GM12872 (cell line): ENCODE measurements at regions not wholly inside any gene's neighbourhood (a gene's known extent, or its start where the extent isn't known, plus 50 kb on each side); places are given as distances from the start of the nearest gene placed in this dataset.

Experiments
- CTCF ChIP-seq: IDR thresholded peaks from 3 replicates; pipeline ENCODE4 v1.5.1; 2011; ENCODE audit warnings: low read depth, mild to moderate bottlenecking, low read length, moderate library complexity; ENCODE audit not compliant: insufficient read depth

- TF ChIP-seq CTCF = no peak
Observed at GRCh38 chr11:45543081-45543480, 122.3 kb downstream of the CHST1 start.

GRCh38 chr11:45541693-45542434 is 123.6 kb downstream of the CHST1 start:
- no peak for TF ChIP-seq CTCF

- no peak for TF ChIP-seq CTCF
Observed at GRCh38 chr11:45538939-45539338, 126.5 kb downstream of the CHST1 start.

- no peak for TF ChIP-seq CTCF
Observed at GRCh38 chr11:45538363-45538762, 127.1 kb downstream of the CHST1 start.

GRCh38 chr11:45537614-45538013 is 127.8 kb downstream of the CHST1 start:
- no peak for TF ChIP-seq CTCF

- TF ChIP-seq CTCF = no peak
Observed at GRCh38 chr11:45535033-45535432, 130.4 kb downstream of the CHST1 start.

GRCh38 chr11:45534132-45534531 is 131.3 kb downstream of the CHST1 start:
- TF ChIP-seq CTCF = no peak

- TF ChIP-seq CTCF = no peak
Observed at GRCh38 chr11:45532546-45532945, 132.9 kb downstream of the CHST1 start.
